HEK293T (cell line): ENCODE measurements at regions not wholly inside any gene's neighbourhood (a gene's known extent, or its start where the extent isn't known, plus 50 kb on each side); places are given as distances from the start of the nearest gene placed in this dataset.

Experiments used
- BHLHE40 ChIP-seq: fragments of 450-650 bp; IDR thresholded peaks from 2 replicates; pipeline ENCODE4 v1.6.1; 2016; ENCODE audit warnings: mild to moderate bottlenecking, moderate library complexity, borderline replicate concordance
- ELF4 ChIP-seq: fragments of 450-650 bp; IDR thresholded peaks from 2 replicates; pipeline ENCODE4 v1.6.1; 2017; ENCODE audit warnings: antibody characterized with exemption
- FOXA1 ChIP-seq: fragments of 450-650 bp; IDR thresholded peaks from 2 replicates; pipeline ENCODE4 v1.6.1; 2016; ENCODE audit warnings: mild to moderate bottlenecking
- FOXK2 ChIP-seq: fragments of 450-650 bp; IDR thresholded peaks from 2 replicates; pipeline ENCODE4 v1.6.1; 2016; ENCODE audit warnings: mild to moderate bottlenecking
- FOXM1 ChIP-seq: fragments of 450-650 bp; IDR thresholded peaks from 2 replicates; pipeline ENCODE4 v1.6.1; 2017; ENCODE audit warnings: mild to moderate bottlenecking, borderline replicate concordance
- HDGF ChIP-seq: fragments of 450-650 bp; IDR thresholded peaks from 2 replicates; pipeline ENCODE4 v1.6.1; 2017; ENCODE audit warnings: antibody characterized with exemption, borderline replicate concordance
- NFRKB ChIP-seq: fragments of 450-650 bp; IDR thresholded peaks from 2 replicates; pipeline ENCODE4 v1.6.1; 2016; ENCODE audit warnings: mild to moderate bottlenecking, moderate library complexity
- SP1 ChIP-seq: fragments of 450-650 bp; IDR thresholded peaks from 2 replicates; pipeline ENCODE4 v1.6.1; 2017
- TARDBP ChIP-seq: fragments of 450-650 bp; IDR thresholded peaks from 2 replicates; pipeline ENCODE4 v1.6.1; 2016

- TF ChIP-seq FOXA1 (no peak), SP1 (no peak), NFRKB (no peak), FOXK2 (no peak), ELF4 (no peak), BHLHE40 (no peak), FOXM1 (no peak), TARDBP (no peak), HDGF (no peak)
Measured at GRCh38 chr4:4642496-4643000, 100.7 kb upstream of the STX18 start.
